BJ (cell line): ENCODE measurements at regions not wholly inside any gene's neighbourhood (a gene's known extent, or its start where the extent isn't known, plus 50 kb on each side); places are given as distances from the start of the nearest gene placed in this dataset.

ENCODE experiments used
- CTCF ChIA-PET: fragments of 350-600 bp; formaldehyde crosslinking; extraction: SDS; loops from one replicate; lab custom pipeline; 2021; ENCODE audit warnings: antibody characterized with exemption, inconsistent platforms; lab: Yijun Ruan, JAX
- POLR2A ChIA-PET: fragments of 300-600 bp; sonication (Branson Sonifier 250); formaldehyde crosslinking; extraction: SDS; loops from one replicate; lab custom pipeline; 2021; ENCODE audit warnings: antibody characterized with exemption; lab: Charles Lee
- DNase-seq: peaks from one replicate; pipeline ENCODE4 v3.0.0-alpha.2; 2011; ENCODE audit warnings: low read depth
- H3K27me3 ChIP-seq: 2 replicates; pipeline ENCODE4 v1.6.0; 2011; ENCODE audit warnings: low read length; ENCODE audit not compliant: control insufficient read depth, insufficient read depth
- H3K36me3 ChIP-seq: 2 replicates; pipeline ENCODE4 v1.5.1; 2011; ENCODE audit warnings: low read length; ENCODE audit not compliant: control insufficient read depth, insufficient read depth
- H3K4me3 ChIP-seq: 2 replicates; pipeline ENCODE4 v1.5.1; 2011; ENCODE audit warnings: low read depth, mild to moderate bottlenecking, control low read depth, low read length
- TF ChIP-seq, protein P1 (sequence below): IDR thresholded peaks from 2 replicates; pipeline ENCODE4 v1.5.1; 2011; ENCODE audit warnings: low read depth, mild to moderate bottlenecking, control low read depth, inconsistent platforms, low read length, moderate library complexity; ENCODE audit not compliant: insufficient read depth

DNA sequence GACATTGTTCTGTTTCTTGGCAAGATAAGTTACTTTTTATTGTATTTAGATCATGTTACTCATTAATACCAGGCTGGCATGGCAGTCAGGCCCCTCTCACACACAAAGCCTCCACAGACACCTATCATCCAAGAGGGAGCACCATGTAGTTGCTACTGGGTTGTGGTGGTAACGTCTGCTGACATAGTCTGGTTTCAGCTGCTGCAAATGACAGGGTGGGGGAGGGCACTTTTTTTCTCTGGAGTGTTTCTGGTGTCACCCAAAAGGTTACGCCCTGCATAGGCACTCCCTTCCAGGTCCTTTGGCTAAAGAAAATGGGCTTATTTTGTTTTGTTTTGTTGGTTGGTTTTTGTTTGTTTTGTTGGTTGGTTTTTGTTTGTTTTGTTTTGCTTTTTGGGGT is 236.4 kb upstream of the RIMS1 start:
- Histone ChIP-seq H3K27me3 (no peaks in the 10 kb centered on the region), H3K4me3 (no peak overlapping the region), H3K36me3 (no peaks in the 10 kb centered on the region)
- TF ChIP-seq, protein P1, sequence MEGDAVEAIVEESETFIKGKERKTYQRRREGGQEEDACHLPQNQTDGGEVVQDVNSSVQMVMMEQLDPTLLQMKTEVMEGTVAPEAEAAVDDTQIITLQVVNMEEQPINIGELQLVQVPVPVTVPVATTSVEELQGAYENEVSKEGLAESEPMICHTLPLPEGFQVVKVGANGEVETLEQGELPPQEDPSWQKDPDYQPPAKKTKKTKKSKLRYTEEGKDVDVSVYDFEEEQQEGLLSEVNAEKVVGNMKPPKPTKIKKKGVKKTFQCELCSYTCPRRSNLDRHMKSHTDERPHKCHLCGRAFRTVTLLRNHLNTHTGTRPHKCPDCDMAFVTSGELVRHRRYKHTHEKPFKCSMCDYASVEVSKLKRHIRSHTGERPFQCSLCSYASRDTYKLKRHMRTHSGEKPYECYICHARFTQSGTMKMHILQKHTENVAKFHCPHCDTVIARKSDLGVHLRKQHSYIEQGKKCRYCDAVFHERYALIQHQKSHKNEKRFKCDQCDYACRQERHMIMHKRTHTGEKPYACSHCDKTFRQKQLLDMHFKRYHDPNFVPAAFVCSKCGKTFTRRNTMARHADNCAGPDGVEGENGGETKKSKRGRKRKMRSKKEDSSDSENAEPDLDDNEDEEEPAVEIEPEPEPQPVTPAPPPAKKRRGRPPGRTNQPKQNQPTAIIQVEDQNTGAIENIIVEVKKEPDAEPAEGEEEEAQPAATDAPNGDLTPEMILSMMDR: no peak
- CTCF ChIA-PET: no interaction called here
- DNase-seq: no peak
- POLR2A ChIA-PET: no interaction called here

DNA sequence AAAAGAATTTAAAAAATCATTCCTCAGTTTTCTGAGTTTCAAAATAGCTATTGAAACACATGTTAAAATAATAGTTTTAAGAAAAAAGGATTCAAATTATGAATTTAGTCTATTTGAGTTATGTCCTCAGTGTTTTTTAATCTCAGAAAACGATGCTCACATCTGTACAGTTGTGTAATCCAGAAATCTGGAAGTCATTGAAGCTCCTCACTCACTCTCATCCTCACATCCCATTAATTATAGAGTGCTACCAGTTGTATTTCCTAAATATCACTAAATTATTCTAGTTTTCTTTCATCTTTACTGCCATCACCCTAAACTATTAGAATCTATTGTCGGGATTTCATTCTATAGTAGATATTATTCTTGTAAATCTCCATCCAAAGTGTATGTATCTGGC is 234.7 kb upstream of the RIMS1 start:
- Histone ChIP-seq H3K4me3 (no peak overlapping the region), H3K27me3 (no peaks in the 10 kb centered on the region), H3K36me3 (no peaks in the 10 kb centered on the region)
- DNase-seq: no peak
- ChIA-PET POLR2A (no interaction called here), CTCF (no interaction called here)
- TF ChIP-seq, protein P1: no peak

DNA sequence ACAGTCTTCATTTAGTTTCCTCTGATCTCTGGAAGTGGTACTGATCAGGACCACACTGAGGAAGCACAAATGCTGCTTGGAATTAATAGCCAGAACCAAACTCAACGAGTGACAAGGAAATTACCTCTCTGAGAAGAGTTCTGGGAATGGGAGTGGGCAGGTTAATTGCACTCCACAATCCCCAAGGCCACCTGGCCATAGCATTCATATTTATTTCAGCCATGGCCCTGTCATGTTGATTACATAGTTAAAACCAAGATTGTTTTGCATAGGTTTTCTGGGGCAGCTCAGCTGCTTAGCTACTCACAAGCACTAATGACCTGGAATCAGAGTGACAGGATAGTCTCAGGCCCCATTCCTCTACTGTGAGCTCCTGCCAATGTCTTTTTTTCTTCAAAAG is 230.2 kb upstream of the RIMS1 start:
- TF ChIP-seq, protein P1: no peak
- DNase-seq: no peak
- no peaks in the 10 kb centered on the region for H3K27me3 ChIP-seq
- POLR2A ChIA-PET: no interaction called here
- H3K4me3 ChIP-seq: no peak overlapping the region
- CTCF ChIA-PET: interaction anchor here (0.6 kb wide), 1 partner anchor 22 kb away, joined by 3 read pairs; no protein-coding TSS in a partner anchor
- H3K36me3 ChIP-seq: no peaks in the 10 kb centered on the region

DNA sequence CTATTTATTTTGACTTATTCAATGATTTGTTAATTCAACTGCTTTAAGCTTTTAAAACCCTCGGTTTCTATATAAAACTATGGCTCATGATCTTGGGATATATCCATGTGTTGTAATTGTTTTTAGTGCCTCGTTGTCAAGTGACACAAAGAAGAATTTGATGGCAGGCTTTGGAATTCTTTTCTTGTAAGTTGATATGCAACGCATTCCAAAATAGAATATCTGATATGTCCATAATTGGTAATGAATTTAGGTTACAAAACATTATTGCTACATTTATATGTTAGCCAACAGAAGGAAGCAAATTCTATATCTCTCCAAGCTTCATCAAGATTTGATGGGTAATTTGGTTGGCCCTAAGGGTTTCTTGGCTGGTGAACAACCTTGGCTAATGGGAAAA is 220.4 kb upstream of the RIMS1 start:
- H3K4me3 ChIP-seq: no peak overlapping the region
- TF ChIP-seq, protein P1: no peak
- ChIA-PET POLR2A (no interaction called here), CTCF (no interaction called here)
- H3K27me3 ChIP-seq: no peaks in the 10 kb centered on the region; the same call in 1 of the 2 replicates
- no peak for DNase-seq
- H3K36me3 ChIP-seq: no peaks in the 10 kb centered on the region

DNA sequence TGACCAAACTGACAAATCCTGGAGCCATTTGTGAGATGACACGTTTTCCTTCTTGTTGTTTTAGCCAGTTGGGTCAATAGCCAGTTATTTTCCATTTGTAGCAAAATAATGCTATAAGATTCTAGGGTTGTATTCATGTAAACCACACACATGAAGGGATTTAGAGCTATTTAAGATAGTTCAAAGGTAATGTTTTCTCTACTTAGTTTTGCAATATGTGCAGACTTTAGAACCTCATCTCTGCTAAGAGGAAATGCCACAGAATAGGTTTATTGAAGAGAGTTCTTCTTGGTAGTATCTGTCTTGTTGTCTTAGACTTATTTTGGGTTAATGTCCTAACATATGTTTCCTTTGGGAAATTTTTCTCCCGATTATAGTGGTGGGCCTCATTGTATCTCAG is 213.5 kb upstream of the RIMS1 start:
- POLR2A ChIA-PET: no interaction called here
- H3K4me3 ChIP-seq: no peak overlapping the region
- CTCF ChIA-PET: no interaction called here
- no peak for DNase-seq
- H3K27me3 ChIP-seq: no peaks in the 10 kb centered on the region; the same call in 1 of the 2 replicates
- TF ChIP-seq, protein P1: no peak
- H3K36me3 ChIP-seq: no peaks in the 10 kb centered on the region
